A549 (cell line): ENCODE measurements at regions not wholly inside any gene's neighbourhood (a gene's known extent, or its start where the extent isn't known, plus 50 kb on each side); places are given as distances from the start of the nearest gene placed in this dataset.

Experiments used
- ATAC-seq, 2 experiments: fragments of 200-7000 bp in 1 of 2; fragments of >200 bp in 1 of 2; cut with Nextera tagmentation in 1 of 2; cut with Tn5 transposase in 1 of 2; 3 replicates each; pipeline versions ENCODE4 v1.8.0 to v1.9.1; 2018 to 2020; ENCODE audit warnings: mild to moderate bottlenecking in 1 of 2, moderate library complexity in 1 of 2
- CTCF ChIA-PET: fragments of 300-600 bp; sonication (Branson Sonifier 250); formaldehyde crosslinking; extraction: SDS; loops from one replicate; lab custom pipeline; 2021; ENCODE audit warnings: antibody characterized with exemption, inconsistent platforms; lab: Yijun Ruan, JAX
- POLR2A ChIA-PET: fragments of 350-600 bp; formaldehyde crosslinking; extraction: SDS; loops from one replicate; lab custom pipeline; 2021; ENCODE audit warnings: antibody characterized with exemption, inconsistent platforms; lab: Yijun Ruan, JAX
- DNase-seq, 2 experiments: peaks; one replicate each; pipeline versions ENCODE4 v3.0.0 to v3.0.0-alpha.2; 2011 to 2016; ENCODE audit warnings: low read depth in 1 of 2, low spot score in 1 of 2
- FAIRE-seq: peaks from 2 replicates; lab custom pipeline; 2011; peaks lifted over from hg19 to GRCh38; lab: Jason Lieb, UNC
- H3K27ac ChIP-seq, 2 experiments: fragments of >200 bp; sonication (Bioruptor Twin); formaldehyde crosslinking; 3 replicates each; pipeline ENCODE4 v1.5.1; 2016 to 2017
- H3K4me1 ChIP-seq: fragments of >200 bp; sonication (Bioruptor Twin); formaldehyde crosslinking; 3 replicates; pipeline ENCODE4 v1.6.1; 2016
- H3K4me2 ChIP-seq: fragments of >200 bp; sonication (Bioruptor Twin); formaldehyde crosslinking; 3 replicates; pipeline ENCODE4 v1.6.1; 2016
- H3K4me3 ChIP-seq: fragments of >200 bp; sonication (Bioruptor Twin); formaldehyde crosslinking; 3 replicates; pipeline ENCODE4 v1.5.1; 2016
- H3K9me3 ChIP-seq: fragments of >200 bp; sonication (Bioruptor Twin); formaldehyde crosslinking; 3 replicates; pipeline ENCODE4 v1.6.1; 2016
- BHLHE40 ChIP-seq: IDR thresholded peaks from 2 replicates; pipeline ENCODE4 v1.6.1; 2012; ENCODE audit warnings: low read depth, low read length, inconsistent platforms
- CTCF ChIP-seq: fragments of >200 bp; sonication (Bioruptor Twin); formaldehyde crosslinking; IDR thresholded peaks from 3 replicates; pipeline ENCODE4 v1.5.1; 2016
- E2F6 ChIP-seq: IDR thresholded peaks from 2 replicates; pipeline ENCODE4 v1.6.1; 2012; ENCODE audit warnings: low read depth, borderline replicate concordance
- EP300 ChIP-seq, 2 experiments: fragments of >200 bp; sonication (Bioruptor Twin); formaldehyde crosslinking; IDR thresholded peaks; 2 replicates in 1 of 2; 3 replicates in 1 of 2; pipeline ENCODE4 v1.6.1; 2016 to 2017
- FOSB ChIP-seq: fragments of 250-450 bp; sonication (Bioruptor Pico); IDR thresholded peaks from 2 replicates; pipeline ENCODE4 v1.5.0; 2020; ENCODE audit warnings: mild to moderate bottlenecking, moderate library complexity
- FOXS1 ChIP-seq: fragments of 250-450 bp; sonication (Bioruptor Pico); IDR thresholded peaks from 2 replicates; pipeline ENCODE4 v1.5.0; 2020; ENCODE audit warnings: mild to moderate bottlenecking, moderate library complexity
- HES2 ChIP-seq: fragments of >200 bp; sonication (Bioruptor Twin); formaldehyde crosslinking; IDR thresholded peaks from 2 replicates; pipeline ENCODE4 v1.6.1; 2016
- HMGXB4 ChIP-seq: fragments of 250-450 bp; sonication (Bioruptor Pico); IDR thresholded peaks from 2 replicates; pipeline ENCODE4 v1.5.0; 2021; ENCODE audit warnings: mild to moderate bottlenecking, moderate library complexity, borderline replicate concordance
- HOXB13 ChIP-seq: fragments of 250-450 bp; sonication (Bioruptor Pico); IDR thresholded peaks from 2 replicates; pipeline ENCODE4 v1.5.0; 2020; ENCODE audit warnings: low read depth, mild to moderate bottlenecking, moderate library complexity
- HOXB5 ChIP-seq: fragments of 250-450 bp; sonication (Bioruptor Pico); IDR thresholded peaks from 2 replicates; pipeline ENCODE4 v1.5.0; 2020; ENCODE audit warnings: mild to moderate bottlenecking, moderate library complexity
- JUNB ChIP-seq: fragments of >200 bp; sonication (Bioruptor Twin); formaldehyde crosslinking; IDR thresholded peaks from 2 replicates; pipeline ENCODE4 v1.6.1; 2016
- KDM5A ChIP-seq: fragments of 200-600 bp; sonication (generic); IDR thresholded peaks from 2 replicates; pipeline ENCODE4 v1.6.1; 2016; ENCODE audit warnings: antibody characterized with exemption, mild to moderate bottlenecking
- MAFK ChIP-seq: fragments of 450-650 bp; IDR thresholded peaks from 2 replicates; pipeline ENCODE4 v1.6.1; 2014; ENCODE audit not compliant: partially characterized antibody
- NFE2L2 ChIP-seq: fragments of 150-350 bp; conservative IDR thresholded peaks from 2 replicates; pipeline ENCODE4 v1.6.1; 2014; ENCODE audit warnings: low read length
- NR3C1 ChIP-seq: fragments of >200 bp; sonication (Bioruptor Twin); formaldehyde crosslinking; IDR thresholded peaks from 3 replicates; pipeline ENCODE4 v1.6.1; 2017
- PBX3 ChIP-seq: IDR thresholded peaks from 2 replicates; pipeline ENCODE4 v1.6.1; 2012
- POLR2AphosphoS2 ChIP-seq: conservative IDR thresholded peaks from 2 replicates; pipeline ENCODE4 v1.6.1; 2012; ENCODE audit warnings: low read length, improper control_type of control experiment, inconsistent platforms
- RARB ChIP-seq: fragments of 250-450 bp; sonication (Bioruptor Pico); IDR thresholded peaks from 2 replicates; pipeline ENCODE4 v1.8.0; 2021; ENCODE audit warnings: mild to moderate bottlenecking, moderate library complexity
- REST ChIP-seq: fragments of 200-600 bp; sonication (generic); IDR thresholded peaks from 2 replicates; pipeline ENCODE4 v1.6.1; 2016; ENCODE audit warnings: antibody characterized with exemption, mild to moderate bottlenecking, moderate library complexity
- SREBF2 ChIP-seq: fragments of 450-650 bp; IDR thresholded peaks from 2 replicates; pipeline ENCODE4 v1.6.1; 2014; ENCODE audit warnings: mild to moderate bottlenecking, moderate library complexity
- WGBS: methylation state at CpG from one replicate; pipeline ENCODE4 v1.1.6; 2017; ENCODE audit errors: missing lambda C conversion rate; 5-methylcytosine and 5-hydroxymethylcytosine counted together

GRCh38 chr2:139165041-139165440 is 384.9 kb upstream of the NXPH2 start:
- ATAC-seq (no peak), FAIRE-seq (no peak), DNase-seq (no peak)
- TF ChIP-seq NFE2L2 (no peak), EP300 (IDR thresholded peaks at IDR 0.05) (no peak), HES2 (no peak), FOSB (CRISPR knock-in tag) (no peak), HMGXB4 (no peak), NR3C1 (no peak), E2F6 (no peak), JUNB (no peak), HOXB13 (CRISPR knock-in tag) (no peak), CTCF (no peak), FOXS1 (CRISPR knock-in tag) (no peak), PBX3 (no peak), BHLHE40 (no peak), KDM5A (no peak), RARB (CRISPR knock-in tag) (no peak), MAFK (no peak), SREBF2 (no peak), POLR2AphosphoS2 (no peak)
- Histone ChIP-seq H3K4me3 (no peak overlapping the region), H3K4me2 (no peak overlapping the region), H3K9me3 (no peaks in the 10 kb centered on the region), H3K4me1 (no peaks in the 10 kb centered on the region), H3K27ac (no peak overlapping the region)
- POLR2A ChIA-PET = no interaction called here
- 89% methylated on average over 2 of the region's 2 CpGs for WGBS
- CTCF ChIA-PET = no interaction called here

- Histone ChIP-seq H3K27ac (no peak overlapping the region), H3K4me3 (no peak overlapping the region), H3K4me2 (no peak overlapping the region), H3K9me3 (no peaks in the 10 kb centered on the region), H3K4me1 (no peaks in the 10 kb centered on the region)
- FAIRE-seq (no peak), ATAC-seq (no peak), DNase-seq (no peak)
- 0% methylated on average over 1 of the region's 1 CpG for WGBS
- POLR2A ChIA-PET = no interaction called here
- TF ChIP-seq MAFK (peak; percentile 37), PBX3 (no peak)
- CTCF ChIA-PET = no interaction called here
Measured at GRCh38 chr2:139162957-139163356, 382.8 kb upstream of the NXPH2 start.

- FAIRE-seq (no peak), DNase-seq (no peak), ATAC-seq (no peak)
- Histone ChIP-seq H3K4me2 (no peak overlapping the region), H3K9me3 (no peaks in the 10 kb centered on the region), H3K4me1 (no peaks in the 10 kb centered on the region), H3K27ac (no peak overlapping the region), H3K4me3 (no peak overlapping the region)
- POLR2A ChIA-PET = no interaction called here
- 4% methylated on average over 2 of the region's 2 CpGs for WGBS
- CTCF ChIA-PET = no interaction called here
- TF ChIP-seq KDM5A (no peak), FOSB (CRISPR knock-in tag) (no peak), REST (no peak), HOXB5 (CRISPR knock-in tag) (no peak)
Measured at GRCh38 chr2:139162456-139162855, 382.3 kb upstream of the NXPH2 start.
